ENCODE measurements at regions not wholly inside any gene's neighbourhood (a gene's known extent, or its start where the extent isn't known, plus 50 kb on each side); places are given as distances from the start of the nearest gene placed in this dataset.

DNA sequence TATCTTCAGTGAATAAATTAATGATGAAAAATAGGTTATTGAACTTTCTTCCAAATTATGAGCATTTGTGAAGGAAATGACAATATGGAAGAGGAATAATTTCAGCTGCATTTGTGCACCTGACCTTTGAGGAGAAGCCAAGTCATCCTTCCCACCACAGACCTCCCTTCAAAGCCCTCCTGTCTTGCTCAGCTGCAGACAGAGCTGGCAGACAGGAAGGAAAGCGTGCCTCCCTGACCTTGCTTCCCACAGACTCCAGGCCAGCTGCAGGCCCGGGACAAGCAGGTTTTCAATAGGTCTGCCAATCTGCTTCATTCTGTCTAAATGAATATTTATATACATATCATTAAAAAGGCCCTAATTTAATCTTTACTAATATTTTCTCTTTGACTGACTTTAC is 152.9 kb upstream of the RBMS3 start:
- CTCF ChIA-PET = interaction anchor here (0.6 kb wide), 1 partner anchor 145 kb away, joined by 3 read pairs; no protein-coding TSS in a partner anchor
- TF ChIP-seq, protein P1, sequence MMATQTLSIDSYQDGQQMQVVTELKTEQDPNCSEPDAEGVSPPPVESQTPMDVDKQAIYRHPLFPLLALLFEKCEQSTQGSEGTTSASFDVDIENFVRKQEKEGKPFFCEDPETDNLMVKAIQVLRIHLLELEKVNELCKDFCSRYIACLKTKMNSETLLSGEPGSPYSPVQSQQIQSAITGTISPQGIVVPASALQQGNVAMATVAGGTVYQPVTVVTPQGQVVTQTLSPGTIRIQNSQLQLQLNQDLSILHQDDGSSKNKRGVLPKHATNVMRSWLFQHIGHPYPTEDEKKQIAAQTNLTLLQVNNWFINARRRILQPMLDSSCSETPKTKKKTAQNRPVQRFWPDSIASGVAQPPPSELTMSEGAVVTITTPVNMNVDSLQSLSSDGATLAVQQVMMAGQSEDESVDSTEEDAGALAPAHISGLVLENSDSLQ (IDR thresholded peaks at IDR 0.05) = no peak
- no peak for TF ChIP-seq L3MBTL2 (conservative IDR thresholded peaks at IDR 0.05)
- DNase-seq (ENCODE audit: extremely low spot score) = no peak
- POLR2A ChIA-PET = no interaction called here

DNA sequence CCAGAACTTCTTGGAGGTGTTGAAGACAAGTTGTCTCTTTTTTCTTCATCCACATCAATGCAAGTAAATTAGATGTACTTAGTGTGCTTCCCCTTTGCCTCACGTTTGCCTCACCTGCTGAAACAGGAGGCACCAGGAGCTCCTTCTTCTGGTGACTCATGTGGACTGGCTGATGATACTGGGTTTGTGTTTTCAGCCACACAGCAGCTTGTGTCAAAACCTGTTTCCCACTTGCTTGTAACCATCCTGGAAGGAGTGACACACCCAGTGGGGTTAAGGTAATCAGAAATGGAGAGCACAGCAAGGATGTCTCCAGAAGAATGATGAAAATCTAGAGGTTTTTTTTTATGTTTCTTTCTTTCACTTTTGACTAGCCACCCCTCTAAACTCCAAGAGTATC is 143.3 kb upstream of the RBMS3 start:
- DNase-seq (ENCODE audit: extremely low spot score) = no peak
- POLR2A ChIA-PET = no interaction called here
- TF ChIP-seq HDGF (IDR thresholded peaks at IDR 0.05; ENCODE audit: borderline replicate concordance) (no peak), TARDBP (IDR thresholded peaks at IDR 0.05) (no peak), FOXA1 (IDR thresholded peaks at IDR 0.05) (no peak), SP1 (IDR thresholded peaks at IDR 0.05) (no peak), BHLHE40 (IDR thresholded peaks at IDR 0.05; ENCODE audit: borderline replicate concordance) (no peak), ZNF384 (IDR thresholded peaks at IDR 0.05) (no peak), NFRKB (IDR thresholded peaks at IDR 0.05) (no peak), FOXM1 (IDR thresholded peaks at IDR 0.05; ENCODE audit: borderline replicate concordance) (no peak), ELF4 (IDR thresholded peaks at IDR 0.05) (no peak), FOXK2 (IDR thresholded peaks at IDR 0.05) (no peak), L3MBTL2 (conservative IDR thresholded peaks at IDR 0.05) (no peak), SUZ12 (IDR thresholded peaks at IDR 0.05) (no peak), LEF1 (IDR thresholded peaks at IDR 0.05; ENCODE audit: borderline replicate concordance) (no peak), CTBP1 (IDR thresholded peaks at IDR 0.05; ENCODE audit: borderline replicate concordance) (no peak), ARNT (IDR thresholded peaks at IDR 0.05) (no peak)
- TF ChIP-seq, protein P1 (IDR thresholded peaks at IDR 0.05) = no peak
- CTCF ChIA-PET = no interaction called here

DNA sequence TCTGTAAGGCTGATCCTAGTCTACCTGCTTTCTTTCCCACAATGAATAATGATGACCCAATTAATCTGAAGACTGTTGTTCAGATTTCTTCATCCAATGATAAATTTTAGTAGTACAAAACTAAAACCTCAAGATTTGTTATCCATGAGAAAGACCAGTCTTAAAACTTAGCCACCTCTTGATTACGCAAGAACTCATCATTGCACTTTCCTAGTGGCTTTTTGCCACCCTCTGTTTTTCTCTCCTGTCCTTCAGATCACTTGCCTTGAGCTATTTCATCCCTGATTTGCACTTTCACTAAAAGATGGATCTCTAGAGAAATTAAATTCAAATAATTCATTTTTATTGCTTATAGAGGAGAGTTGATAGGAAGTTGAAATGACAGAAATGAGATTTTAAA is 142.7 kb upstream of the RBMS3 start:
- DNase-seq (ENCODE audit: extremely low spot score) = no peak
- TF ChIP-seq ZNF384 (IDR thresholded peaks at IDR 0.05) (no peak), ELF4 (IDR thresholded peaks at IDR 0.05) (no peak), SUZ12 (IDR thresholded peaks at IDR 0.05) (no peak), FOXA1 (IDR thresholded peaks at IDR 0.05) (no peak), BHLHE40 (IDR thresholded peaks at IDR 0.05; ENCODE audit: borderline replicate concordance) (no peak), ARNT (IDR thresholded peaks at IDR 0.05) (no peak), NFRKB (IDR thresholded peaks at IDR 0.05) (no peak), FOXM1 (IDR thresholded peaks at IDR 0.05; ENCODE audit: borderline replicate concordance) (no peak), HDGF (IDR thresholded peaks at IDR 0.05; ENCODE audit: borderline replicate concordance) (no peak)
- TF ChIP-seq, protein P1 (IDR thresholded peaks at IDR 0.05) = no peak
- CTCF ChIA-PET = no interaction called here
- POLR2A ChIA-PET = no interaction called here

DNA sequence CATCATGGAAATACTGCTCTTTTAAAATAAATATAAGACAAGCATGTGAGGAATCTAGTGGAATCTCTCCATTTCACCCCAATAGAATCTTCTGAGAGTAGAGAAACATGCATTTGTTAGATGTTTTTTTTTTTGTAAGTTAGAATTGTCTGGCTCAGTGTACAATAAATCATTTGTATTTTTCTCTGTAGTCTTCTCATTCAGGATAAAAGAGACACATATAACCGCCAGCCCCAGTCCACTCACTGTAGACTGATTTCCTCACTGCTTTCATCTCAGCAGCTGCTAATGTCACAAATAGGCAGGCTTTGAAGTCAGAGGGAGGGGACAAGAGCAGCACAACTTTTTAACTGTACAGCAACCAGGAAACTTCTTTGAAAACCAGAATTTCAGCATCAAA is 140.2 kb upstream of the RBMS3 start:
- ChIA-PET CTCF (interaction anchor here (1.4 kb wide), 1 partner anchor 224 kb away, joined by 3 read pairs; no protein-coding TSS in a partner anchor), POLR2A (no interaction called here)
- no peak for DNase-seq (ENCODE audit: extremely low spot score)
- TF ChIP-seq BHLHE40 (IDR thresholded peaks at IDR 0.05; ENCODE audit: borderline replicate concordance) = no peak
- TF ChIP-seq ZNF384 (IDR thresholded peaks at IDR 0.05) = no peak
- no peak for TF ChIP-seq SUZ12 (IDR thresholded peaks at IDR 0.05)
- TF ChIP-seq ARNT (IDR thresholded peaks at IDR 0.05) = no peak
- no peak for TF ChIP-seq ELF4 (IDR thresholded peaks at IDR 0.05)
- no peak for TF ChIP-seq FOXA1 (IDR thresholded peaks at IDR 0.05)
- no peak for TF ChIP-seq L3MBTL2 (conservative IDR thresholded peaks at IDR 0.05)
- TF ChIP-seq HDGF (IDR thresholded peaks at IDR 0.05; ENCODE audit: borderline replicate concordance) = no peak
- no peak for TF ChIP-seq FOXM1 (IDR thresholded peaks at IDR 0.05; ENCODE audit: borderline replicate concordance)
- TF ChIP-seq CTBP1 (IDR thresholded peaks at IDR 0.05; ENCODE audit: borderline replicate concordance) = no peak
- TF ChIP-seq TARDBP (IDR thresholded peaks at IDR 0.05) = no peak
- TF ChIP-seq, protein P1 (IDR thresholded peaks at IDR 0.05) = no peak
- no peak for TF ChIP-seq LEF1 (IDR thresholded peaks at IDR 0.05; ENCODE audit: borderline replicate concordance)
- TF ChIP-seq FOXK2 (IDR thresholded peaks at IDR 0.05) = no peak
- TF ChIP-seq NFRKB (IDR thresholded peaks at IDR 0.05) = no peak

DNA sequence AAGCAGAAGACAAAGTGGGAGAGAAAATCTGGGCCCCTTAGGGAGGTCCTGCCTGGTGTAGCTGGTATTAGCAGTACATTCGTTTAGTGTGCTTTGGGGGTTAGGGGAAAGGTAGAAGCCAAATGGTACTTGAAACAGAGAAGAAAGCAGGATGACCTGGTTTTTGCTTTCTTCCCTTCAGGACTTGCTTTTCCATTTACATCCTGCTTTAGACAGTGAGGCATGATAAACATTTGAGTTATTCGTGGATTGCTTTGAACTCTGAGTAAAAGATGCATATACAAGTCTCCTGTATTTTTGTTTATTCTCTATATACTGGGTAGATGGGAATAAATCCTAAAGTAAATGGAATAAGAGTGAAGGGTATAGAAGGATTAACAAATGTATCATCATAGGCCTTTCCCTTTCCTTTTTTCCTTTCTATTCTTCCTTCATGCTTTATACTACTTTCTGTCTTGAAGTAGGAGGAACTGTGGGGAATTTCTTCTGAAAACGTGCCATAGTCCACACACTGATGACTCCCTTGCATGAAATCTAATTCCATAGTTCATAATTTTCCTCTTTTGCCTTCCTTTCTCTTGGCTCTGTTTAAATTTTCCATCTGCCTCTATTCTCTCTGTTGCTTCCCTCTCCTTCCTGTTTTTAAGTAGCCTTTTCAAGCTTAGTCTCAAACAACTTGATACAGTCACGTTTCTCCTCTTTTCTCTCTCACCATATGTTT is 139.5 kb upstream of the RBMS3 start:
- ChIA-PET POLR2A (no interaction called here), CTCF (no interaction called here)
- TF ChIP-seq L3MBTL2 (conservative IDR thresholded peaks at IDR 0.05) = no peak
- no peak for DNase-seq (ENCODE audit: extremely low spot score)

DNA sequence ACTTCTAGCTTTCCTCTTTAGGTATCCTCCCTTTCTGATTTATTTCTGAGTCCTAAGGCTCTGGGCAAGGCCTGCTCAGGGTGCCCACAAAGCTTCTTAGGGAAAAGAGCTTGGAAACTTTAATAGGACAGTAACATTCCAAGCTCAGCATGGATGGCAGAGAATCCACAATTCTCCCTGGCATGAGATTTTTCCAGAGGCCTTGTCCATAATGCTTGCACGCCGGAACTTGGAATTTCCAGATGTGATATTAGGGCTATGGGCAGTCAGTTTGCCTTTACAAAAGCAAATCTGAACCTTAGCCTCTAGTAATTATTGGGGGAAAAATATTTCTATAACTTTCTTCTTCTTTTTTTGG is 139.0 kb upstream of the RBMS3 start:
- no peak for TF ChIP-seq CTBP1 (IDR thresholded peaks at IDR 0.05; ENCODE audit: borderline replicate concordance)
- CTCF ChIA-PET = no interaction called here
- POLR2A ChIA-PET = no interaction called here
- no peak for DNase-seq (ENCODE audit: extremely low spot score)

Data from HEK293T (cell line).